Transverse colon (tissue), 4 donors: ENCODE measurements at regions not wholly inside any gene's neighbourhood (a gene's known extent, or its start where the extent isn't known, plus 50 kb on each side); places are given as distances from the start of the nearest gene placed in this dataset.
"Not testable (repeated sequence)": the region's sequence is repeated elsewhere in the genome, so short reads cannot be mapped to it uniquely, and the experiment has no call there.

Experiments
- DNase-seq: peaks from one replicate; pipeline ENCODE4 v3.0.0-alpha.2; 2019
- H3K27ac ChIP-seq, 4 donors: fragments of 200-600 bp; sonication (generic); 2 replicates each; pipeline ENCODE4 v1.5.1; 2016 to 2018; ENCODE audit warnings: inconsistent platforms in 4 of 4
- H3K27me3 ChIP-seq: fragments of 200-600 bp; sonication (generic); 2 replicates; pipeline ENCODE4 v1.5.1; 2017; ENCODE audit warnings: inconsistent platforms
- H3K36me3 ChIP-seq, 4 donors: fragments of 200-600 bp; sonication (generic); 2 replicates each; pipeline ENCODE4 v1.5.1; 2017 to 2019; ENCODE audit warnings: inconsistent platforms in 4 of 4
- H3K4me1 ChIP-seq, 4 donors: fragments of 200-600 bp; sonication (generic); 2 replicates each; pipeline ENCODE4 v1.5.1; 2017 to 2020; ENCODE audit warnings: inconsistent platforms in 4 of 4
- H3K4me3 ChIP-seq, 4 donors: fragments of 200-600 bp; sonication (generic); 1 replicate in 1 of 4; 2 replicates in 3 of 4; pipeline versions ENCODE4 v1.5.1 to v1.6.1; 2017 to 2019; ENCODE audit warnings: inconsistent platforms in 4 of 4
- H3K9me3 ChIP-seq, 2 donors: fragments of 200-600 bp; sonication (generic); 2 replicates each; pipeline ENCODE4 v1.5.1; 2017 to 2019; ENCODE audit warnings: inconsistent platforms in 2 of 2
- CTCF ChIP-seq, 5 experiments: fragments of 200-600 bp in 3 of 5; fragments of 450-650 bp in 2 of 5; sonication (generic) in 3 of 5; IDR thresholded peaks; 1 replicate in 2 of 5; 2 replicates in 3 of 5; pipeline ENCODE4 v1.5.1; 2016 to 2017; ENCODE audit warnings: antibody characterized with exemption in 5 of 5, inconsistent platforms in 3 of 5, mild to moderate bottlenecking in 2 of 5, moderate library complexity in 1 of 5
- EP300 ChIP-seq: sonication (generic); formaldehyde crosslinking; IDR thresholded peaks from one replicate; pipeline ENCODE4 v1.6.1; 2017; ENCODE audit warnings: antibody characterized with exemption, low read depth
- POLR2A ChIP-seq: fragments of 450-650 bp; IDR thresholded peaks from one replicate; pipeline ENCODE4 v1.6.1; 2016; ENCODE audit warnings: antibody characterized with exemption, mild to moderate bottlenecking, moderate library complexity
- POLR2AphosphoS5 ChIP-seq, 3 donors: sonication (generic); formaldehyde crosslinking; IDR thresholded peaks; one replicate each; pipeline ENCODE4 v1.6.1; 2016; ENCODE audit warnings: antibody characterized with exemption in 3 of 3
- WGBS, 2 donors: methylation state at CpG; one replicate each; pipeline ENCODE4 v1.1.5; 2018; ENCODE audit warnings: low coverage in 1 of 2; 5-methylcytosine and 5-hydroxymethylcytosine counted together
- in situ Hi-C, 4 donors: fragments of 200-750 bp; cut with MboI; loops; one replicate each; pipeline versions ENCODE4 v1.15.0 to v1.15.1; 2017; ENCODE audit warnings: low sequenced_read_pairs in 3 of 4, low pct_ligation_motif_present in 1 of 4, low pct_unique_long_range_greater_than_20kb in 1 of 4
- intact Hi-C: fragments of 100-400 bp; cut with DNase I; formaldehyde crosslinking; loops from one replicate; pipeline ENCODE4 v1.15.1; 2023; ENCODE audit warnings: low total_unique reads

- H3K4me3 ChIP-seq: no peak overlapping the region
- no peaks in the 10 kb centered on the region for H3K9me3 ChIP-seq
- TF ChIP-seq CTCF (IDR thresholded peaks at IDR 0.05): no peak
- TF ChIP-seq POLR2A: no peak
- no peaks in the 10 kb centered on the region for H3K27me3 ChIP-seq
- no peaks in the 10 kb centered on the region for H3K36me3 ChIP-seq
- DNase-seq: no peak
- 61 to 69% methylated on average over 3 of the region's 3 CpGs for WGBS, 2 donors
- no peaks in the 10 kb centered on the region for H3K4me1 ChIP-seq
- no peak overlapping the region for H3K27ac ChIP-seq
- intact Hi-C loops (no loop called here), in situ Hi-C loops (no loop called here)
Observed at GRCh38 chr3:84717894-84718293, 240.9 kb upstream of the CADM2 start.

- WGBS, 2 donors: 65 to 73% methylated on average over 4 of the region's 4 CpGs
- intact Hi-C loops: no loop called here
- in situ Hi-C loops: no loop called here
Observed at GRCh38 chr3:84724877-84725276, 233.9 kb upstream of the CADM2 start.

GRCh38 chr3:84727616-84728015, 231.2 kb upstream of the CADM2 start:
- 44 to 45% methylated on average over 1 of the region's 1 CpG for WGBS, 2 donors
- Histone ChIP-seq H3K27ac (no peak overlapping the region), H3K9me3 (no peaks in the 10 kb centered on the region), H3K27me3 (no peaks in the 10 kb centered on the region), H3K36me3 (no peaks in the 10 kb centered on the region), H3K4me1 (no peaks in the 10 kb centered on the region), H3K4me3 (no peak overlapping the region)
- TF ChIP-seq POLR2AphosphoS5 (IDR thresholded peaks at IDR 0.05) (no peak), CTCF (IDR thresholded peaks at IDR 0.05) (no peak), EP300 (no peak), POLR2A (no peak)
- in situ Hi-C loops: no loop called here
- DNase-seq: no peak
- intact Hi-C loops: no loop called here

More at GRCh38 chr3:84724877-84725276, 233.9 kb upstream of the CADM2 start:
- H3K4me1 ChIP-seq: no peaks in the 10 kb centered on the region
- H3K4me3 ChIP-seq: no peak overlapping the region
- no peaks in the 10 kb centered on the region for H3K27me3 ChIP-seq
- no peak for DNase-seq
- H3K36me3 ChIP-seq: no peaks in the 10 kb centered on the region
- H3K27ac ChIP-seq: no peak overlapping the region
- TF ChIP-seq EP300 (no peak), POLR2A (no peak), CTCF (IDR thresholded peaks at IDR 0.05) (no peak), POLR2AphosphoS5 (IDR thresholded peaks at IDR 0.05) (no peak)
- H3K9me3 ChIP-seq: no peaks in the 10 kb centered on the region

- H3K4me3 ChIP-seq, H3K9me3 ChIP-seq, H3K27ac ChIP-seq, DNase-seq, H3K27me3 ChIP-seq, H3K36me3 ChIP-seq, in situ Hi-C loops, intact Hi-C loops, H3K4me1 ChIP-seq: not testable (repeated sequence)
- 67 to 72% methylated on average over 1 of the region's 1 CpG for WGBS, 2 donors
Observed at GRCh38 chr3:84734731-84735130, 224.1 kb upstream of the CADM2 start.

GRCh38 chr3:84738086-84738485, 220.7 kb upstream of the CADM2 start:
- TF ChIP-seq CTCF (IDR thresholded peaks at IDR 0.05) (no peak), POLR2A (no peak), POLR2AphosphoS5 (IDR thresholded peaks at IDR 0.05) (no peak), EP300 (no peak)
- no peaks in the 10 kb centered on the region for H3K36me3 ChIP-seq
- in situ Hi-C loops: no loop called here

More at GRCh38 chr3:84738086-84738485, 220.7 kb upstream of the CADM2 start:
- 7 to 15% methylated on average over 2 of the region's 2 CpGs for WGBS, 2 donors
- intact Hi-C loops: no loop called here
- no peak for DNase-seq
- Histone ChIP-seq H3K9me3 (no peaks in the 10 kb centered on the region), H3K4me3 (no peak overlapping the region), H3K27me3 (no peaks in the 10 kb centered on the region), H3K27ac (no peak overlapping the region), H3K4me1 (no peaks in the 10 kb centered on the region)
